ENCODE measurements at regions not wholly inside any gene's neighbourhood (a gene's known extent, or its start where the extent isn't known, plus 50 kb on each side); places are given as distances from the start of the nearest gene placed in this dataset.

DNA sequence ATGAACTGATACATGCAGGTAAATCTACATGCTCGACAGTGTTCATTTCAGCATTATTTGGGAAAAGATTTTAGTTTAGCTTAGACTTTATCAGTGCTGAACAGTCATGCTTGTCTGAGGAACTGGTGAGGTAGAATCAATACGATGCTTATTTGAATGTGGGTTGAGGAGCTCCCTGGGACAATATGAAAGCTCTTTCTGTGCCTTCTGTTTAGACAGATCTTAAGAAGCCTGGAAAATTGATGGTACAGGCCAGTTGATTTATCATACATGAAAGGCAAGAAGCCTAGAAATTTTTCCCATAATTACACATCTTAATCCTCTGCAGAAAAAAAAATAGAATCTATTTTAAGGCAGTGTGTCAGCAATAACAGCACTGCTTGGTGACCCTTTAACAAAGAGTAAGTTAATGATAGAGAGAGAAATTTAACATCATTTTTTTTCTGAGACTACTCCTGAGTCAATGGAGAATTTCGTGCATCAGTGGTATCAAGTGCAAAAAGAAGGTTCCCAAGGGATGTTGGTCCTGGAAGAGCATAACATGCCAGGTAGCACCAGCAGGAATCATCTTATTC lies 252.2 kb upstream of the CDH20 start:
- Histone ChIP-seq H2BK5ac (ENCODE audit: low read depth, low read length) (no peak overlapping the region), H3K27ac (ENCODE audit: low read depth, low read length) (no peak overlapping the region), H4K91ac (replicated peaks; ENCODE audit: insufficient read length, low read length) (no peak overlapping the region), H3K9ac (replicated peaks in 1 of 4; ENCODE audit: extremely low read depth in 1 of 4, low read depth in 3 of 4, low read length in 3 of 4) (no peak overlapping the region), H2AK5ac (ENCODE audit: low read depth, low read length) (no peak overlapping the region), H3K18ac (ENCODE audit: extremely low read depth, low read length) (no peak overlapping the region), H3K36me3 (ENCODE audit: control insufficient read depth in 2 of 4, insufficient read depth in 4 of 4, low read length in 3 of 4) (no peaks in the 10 kb centered on the region), H3K56ac (replicated peaks; ENCODE audit: insufficient read length, low read depth, low read length) (no peak overlapping the region), H4K8ac (ENCODE audit: extremely low read depth, insufficient read depth, low read length) (no peak overlapping the region), H2BK120ac (replicated peaks; ENCODE audit: low read depth, low read length) (no peak overlapping the region), H3K23me2 (ENCODE audit: low read depth, low read length) (no peaks in the 10 kb centered on the region), H3K79me2 (ENCODE audit: control insufficient read depth in 1 of 2, insufficient read depth in 2 of 2, low read length in 2 of 2) (no peaks in the 10 kb centered on the region), H3K4me1 (replicated peaks in 1 of 4; ENCODE audit: control insufficient read depth in 3 of 4, insufficient read depth in 4 of 4, low read length in 3 of 4) (no peaks in the 10 kb centered on the region), H3K23ac (ENCODE audit: insufficient read length) (no peak overlapping the region), H3K27me3 (replicated peaks in 1 of 4; ENCODE audit: control insufficient read depth in 3 of 4, extremely low read depth in 1 of 4, insufficient read depth in 3 of 4, low read length in 3 of 4) (no peaks in the 10 kb centered on the region), H3K79me1 (ENCODE audit: low read depth, low read length) (no peaks in the 10 kb centered on the region), H4K20me1 (replicated peaks in 1 of 2; ENCODE audit: control insufficient read depth in 1 of 2, insufficient read depth in 2 of 2, low read length in 2 of 2) (no peaks in the 10 kb centered on the region), H3K4me3 (ENCODE audit: extremely low read depth in 1 of 4, insufficient read depth in 2 of 4, low read depth in 3 of 4, low read length in 4 of 4) (no peak overlapping the region), H3K14ac (ENCODE audit: insufficient read length) (no peak overlapping the region), H2BK15ac (ENCODE audit: low read length) (no peak overlapping the region), H2BK12ac (ENCODE audit: low read depth, low read length) (no peak overlapping the region), H3K4ac (replicated peaks; ENCODE audit: insufficient read length, low read depth, low read length) (no peak overlapping the region), H4K5ac (ENCODE audit: insufficient read length, low read depth, low read length) (no peak overlapping the region), H2AFZ (ENCODE audit: low read length) (no peak overlapping the region), H3K4me2 (ENCODE audit: insufficient read depth in 1 of 2, low read depth in 2 of 2, low read length in 2 of 2) (no peak overlapping the region), H2BK20ac (ENCODE audit: low read length) (no peak overlapping the region), H3K9me3 (ENCODE audit: insufficient read depth in 2 of 2, low read depth in 1 of 2, low read length in 1 of 2) (no peaks in the 10 kb centered on the region)
- TF ChIP-seq POU5F1 (IDR thresholded peaks at IDR 0.05; ENCODE audit: low read depth, low read length) (no peak), BRCA1 (IDR thresholded peaks at IDR 0.05; ENCODE audit: low read depth, low read length) (no peak), BCL11A (IDR thresholded peaks at IDR 0.05; ENCODE audit: low read depth in 2 of 2, low read length in 2 of 2) (no peak)
- no peak for FAIRE-seq
- DNase-seq (ENCODE audit: low read depth in 1 of 2, low spot score in 2 of 2) = no peak
- CTCF ChIA-PET (ENCODE audit: partially characterized antibody) = interaction anchor here (2.0 kb wide), 1 partner anchor 14 kb away, joined by 7 read pairs; no protein-coding TSS in a partner anchor
- POLR2A ChIA-PET (ENCODE audit: partially characterized antibody) = no interaction called here
- WGBS, 2 experiments (ENCODE audit: extremely low coverage in 1 of 2, insufficient coverage in 1 of 2, insufficient read length in 1 of 2, insufficient replicate concordance in 2 of 2, low coverage in 1 of 2, low lambda C conversion rate in 2 of 2, missing lambda C conversion rate in 1 of 2) = 87% methylated on average over 3 of the region's 3 CpGs; no CpG with 5 or more reads in 1 of the 2 experiments

Data from H1 (cell line).